WI38 (cell line): ENCODE measurements at regions not wholly inside any gene's neighbourhood (a gene's known extent, or its start where the extent isn't known, plus 50 kb on each side); places are given as distances from the start of the nearest gene placed in this dataset.

Experiments
- H3K4me3 ChIP-seq: 2 replicates; pipeline ENCODE4 v1.5.1; 2011; ENCODE audit warnings: low read depth, mild to moderate bottlenecking, control low read depth, low read length
- CTCF ChIP-seq: IDR thresholded peaks from 2 replicates; pipeline ENCODE4 v1.5.1; 2012; ENCODE audit warnings: low read depth, mild to moderate bottlenecking, control low read depth, low read length

GRCh38 chr13:64674126-64674525, 2556.0 kb downstream of the PCDH9 start:
- no peak overlapping the region for H3K4me3 ChIP-seq

GRCh38 chr13:64672751-64673150, 2557.4 kb downstream of the PCDH9 start:
- no peak overlapping the region for H3K4me3 ChIP-seq
- no peak for TF ChIP-seq CTCF

More at GRCh38 chr13:64674126-64674525, 2556.0 kb downstream of the PCDH9 start:
- TF ChIP-seq CTCF, result no peak

GRCh38 chr13:64662887-64663593, 2567.1 kb downstream of the PCDH9 start:
- H3K4me3 ChIP-seq, result no peak overlapping the region
- TF ChIP-seq CTCF, result no peak

- no peak overlapping the region for H3K4me3 ChIP-seq
- no peak for TF ChIP-seq CTCF
Measured at GRCh38 chr13:64648293-64648692, 2581.8 kb downstream of the PCDH9 start.

- no peak overlapping the region for H3K4me3 ChIP-seq
- TF ChIP-seq CTCF, result no peak
Measured at GRCh38 chr13:64643066-64643465, 2587.1 kb downstream of the PCDH9 start.

GRCh38 chr13:64640002-64640401, 2590.1 kb downstream of the PCDH9 start:
- H3K4me3 ChIP-seq, result no peak overlapping the region
- TF ChIP-seq CTCF, result no peak

- H3K4me3 ChIP-seq, result no peak overlapping the region
- TF ChIP-seq CTCF, result no peak
Measured at GRCh38 chr13:64639206-64639605, 2590.9 kb downstream of the PCDH9 start.
